SK-N-MC (cell line): ENCODE measurements at regions not wholly inside any gene's neighbourhood (a gene's known extent, or its start where the extent isn't known, plus 50 kb on each side); places are given as distances from the start of the nearest gene placed in this dataset.

Source experiments
- EZH2 ChIP-seq: fragments of 200-600 bp; sonication (generic); IDR thresholded peaks from one replicate; pipeline ENCODE4 v1.6.1; 2017; ENCODE audit warnings: antibody characterized with exemption
- POLR2AphosphoS5 ChIP-seq: IDR thresholded peaks from 2 replicates; pipeline ENCODE4 v1.6.1; 2012; ENCODE audit warnings: mild to moderate bottlenecking, low read depth, low read length, borderline replicate concordance

DNA sequence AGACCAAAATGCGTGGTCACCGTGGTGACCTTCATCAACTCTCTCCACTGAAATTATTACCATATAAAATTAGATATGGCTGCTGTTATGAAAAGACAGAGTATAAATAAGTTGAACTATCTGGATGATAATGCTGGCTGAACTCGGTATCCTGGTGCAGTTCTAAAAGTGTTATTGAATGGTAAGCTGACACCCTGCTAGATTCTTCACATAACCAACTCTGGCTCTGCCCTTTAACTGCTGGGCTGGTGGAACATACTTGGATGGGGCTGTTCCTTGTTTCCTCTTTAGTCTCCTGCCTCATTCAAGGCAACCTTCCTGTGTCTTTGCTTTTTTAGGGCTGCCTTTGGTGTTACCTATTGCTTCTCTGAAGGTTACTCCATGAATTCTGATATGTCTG is 106.9 kb downstream of the FGF9 start:
- no peak for TF ChIP-seq POLR2AphosphoS5
- TF ChIP-seq EZH2, result no peak
